ENCODE measurements at regions not wholly inside any gene's neighbourhood (a gene's known extent, or its start where the extent isn't known, plus 50 kb on each side); places are given as distances from the start of the nearest gene placed in this dataset.

DNA sequence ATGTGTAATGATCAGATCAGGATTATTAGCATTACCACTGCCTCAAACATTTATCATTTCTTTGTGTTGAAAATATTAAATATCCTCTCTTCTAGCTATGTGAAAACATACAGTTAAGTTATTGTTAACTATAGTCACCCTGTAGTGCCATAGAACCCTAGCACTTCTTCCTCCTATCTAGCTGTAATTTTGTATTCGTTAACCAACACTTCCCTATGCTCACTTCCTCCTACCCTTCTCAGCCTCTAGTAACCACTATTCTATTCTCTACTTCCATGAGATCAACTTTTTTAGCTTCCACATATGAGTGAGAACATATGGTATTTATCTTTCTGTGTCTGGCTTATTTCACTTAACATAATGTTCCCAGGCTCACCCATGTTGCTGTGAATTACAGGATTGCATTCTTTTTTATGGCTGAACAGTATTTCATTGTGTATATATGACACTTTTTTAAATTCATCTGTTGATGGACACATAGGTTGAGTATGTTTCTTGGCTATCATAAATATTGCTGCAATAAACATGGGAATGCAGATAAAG is 132.7 kb upstream of the RHOBTB1 start:
- no peak for DNase-seq (ENCODE audit: low read depth in 2 of 2)
- TF ChIP-seq CTCF (IDR thresholded peaks at IDR 0.05; ENCODE audit: low read depth, low read length): no peak
- no peak overlapping the region for H3K4me3 ChIP-seq (replicated peaks in 1 of 2; ENCODE audit: low read depth in 2 of 2, low read length in 2 of 2)

DNA sequence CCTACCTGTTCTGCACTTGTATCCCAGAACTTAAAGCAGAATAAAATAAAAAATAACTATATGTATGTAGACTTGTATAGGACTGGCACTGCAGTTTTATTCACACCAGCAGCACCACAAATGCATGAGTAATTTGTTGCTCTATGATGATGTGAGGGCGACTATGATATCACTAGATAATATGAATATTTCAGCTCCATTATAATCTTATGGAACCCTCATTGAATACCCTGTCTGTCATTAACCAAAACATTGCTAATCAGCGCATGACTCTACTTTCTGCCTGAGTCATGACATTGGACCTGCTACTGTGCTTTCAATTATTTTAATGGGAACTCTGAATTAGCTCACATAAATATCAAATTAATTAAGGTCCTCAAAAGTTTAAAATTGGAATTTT is 129.4 kb upstream of the RHOBTB1 start:
- no peak for DNase-seq (ENCODE audit: low read depth in 2 of 2)
- H3K4me3 ChIP-seq (replicated peaks in 1 of 2; ENCODE audit: low read depth in 2 of 2, low read length in 2 of 2): no peak overlapping the region
- TF ChIP-seq CTCF (IDR thresholded peaks at IDR 0.05; ENCODE audit: low read depth, low read length): no peak

DNA sequence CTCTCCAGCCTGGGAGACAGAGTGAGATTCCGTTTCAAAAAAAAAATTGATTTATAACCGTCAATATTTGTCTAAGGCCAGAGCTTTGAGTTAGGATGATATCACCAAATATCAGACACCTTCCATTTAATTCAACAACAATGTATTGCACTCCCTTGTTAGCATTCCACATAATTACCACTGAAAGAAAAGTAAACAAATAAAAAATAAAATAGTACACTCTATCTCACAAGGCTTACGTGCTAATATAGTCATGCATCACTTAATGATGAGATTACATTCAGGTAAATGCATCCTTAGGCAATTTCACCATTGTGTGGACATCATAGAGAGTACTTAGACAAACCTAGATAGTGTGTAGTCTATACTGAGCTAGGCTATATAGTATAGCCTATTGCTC is 127.6 kb upstream of the RHOBTB1 start:
- no peak for DNase-seq (ENCODE audit: low read depth in 2 of 2)
- no peak overlapping the region for H3K4me3 ChIP-seq (replicated peaks in 1 of 2; ENCODE audit: low read depth in 2 of 2, low read length in 2 of 2)
- TF ChIP-seq CTCF (IDR thresholded peaks at IDR 0.05; ENCODE audit: low read depth, low read length): no peak

DNA sequence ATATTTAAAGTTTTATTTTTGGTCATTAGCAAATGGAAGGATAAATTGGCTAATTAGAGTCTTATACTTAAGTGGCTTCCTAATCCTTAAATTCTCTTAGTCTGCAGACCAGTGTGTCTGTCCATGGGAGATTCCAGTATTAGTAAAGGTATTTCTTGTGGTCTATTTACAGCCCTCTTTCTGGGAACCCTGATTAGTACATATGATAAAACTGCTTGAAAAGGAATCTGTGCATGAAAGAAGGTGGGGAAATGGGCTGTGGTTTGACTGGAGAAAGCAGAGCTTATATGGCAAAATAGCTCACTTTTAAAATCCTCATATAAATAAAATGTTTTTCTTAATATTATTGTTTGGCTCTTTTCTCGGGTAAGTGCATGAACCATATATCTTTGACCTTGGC is 124.5 kb upstream of the RHOBTB1 start:
- peak in 1 of 2 donors; percentile 3 for DNase-seq (ENCODE audit: low read depth in 2 of 2)
- no peak for TF ChIP-seq CTCF (IDR thresholded peaks at IDR 0.05; ENCODE audit: low read depth, low read length)
- H3K4me3 ChIP-seq (replicated peaks in 1 of 2; ENCODE audit: low read depth in 2 of 2, low read length in 2 of 2): no peak overlapping the region

DNA sequence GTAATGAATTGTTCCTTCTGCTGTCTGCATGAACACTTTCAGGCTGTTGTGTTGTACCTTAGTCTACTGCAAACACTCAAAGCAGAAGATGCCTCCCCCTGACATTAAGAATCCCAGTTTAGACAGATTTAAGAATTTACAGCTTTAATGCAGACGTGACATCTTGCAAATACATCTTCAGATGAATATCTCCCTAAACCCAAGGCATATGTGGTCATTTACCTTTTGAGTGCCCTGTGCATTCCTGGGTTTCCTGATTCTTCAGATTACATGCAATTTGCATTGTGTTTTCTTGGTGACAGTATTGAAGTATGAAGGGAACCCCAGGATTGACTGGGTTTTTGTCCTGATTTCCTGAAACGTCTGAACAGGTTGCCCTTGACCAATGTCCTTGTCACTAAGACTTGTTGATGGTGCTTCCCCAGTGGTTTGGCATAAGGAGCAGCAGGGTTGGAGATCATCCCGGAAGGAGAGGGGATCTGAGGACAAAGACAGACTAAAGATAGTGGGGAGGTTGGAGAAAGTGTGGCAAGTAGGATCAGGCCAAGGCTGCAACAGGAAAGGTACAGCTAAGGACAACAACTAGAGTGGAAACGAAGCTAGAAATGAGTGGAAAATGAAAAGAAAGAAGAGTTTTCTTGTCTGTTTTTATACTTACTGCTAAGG is 123.8 kb upstream of the RHOBTB1 start:
- TF ChIP-seq CTCF (IDR thresholded peaks at IDR 0.05; ENCODE audit: low read depth, low read length): no peak
- no peak overlapping the region for H3K4me3 ChIP-seq (replicated peaks in 1 of 2; ENCODE audit: low read depth in 2 of 2, low read length in 2 of 2)
- no peak for DNase-seq (ENCODE audit: low read depth in 2 of 2)

DNA sequence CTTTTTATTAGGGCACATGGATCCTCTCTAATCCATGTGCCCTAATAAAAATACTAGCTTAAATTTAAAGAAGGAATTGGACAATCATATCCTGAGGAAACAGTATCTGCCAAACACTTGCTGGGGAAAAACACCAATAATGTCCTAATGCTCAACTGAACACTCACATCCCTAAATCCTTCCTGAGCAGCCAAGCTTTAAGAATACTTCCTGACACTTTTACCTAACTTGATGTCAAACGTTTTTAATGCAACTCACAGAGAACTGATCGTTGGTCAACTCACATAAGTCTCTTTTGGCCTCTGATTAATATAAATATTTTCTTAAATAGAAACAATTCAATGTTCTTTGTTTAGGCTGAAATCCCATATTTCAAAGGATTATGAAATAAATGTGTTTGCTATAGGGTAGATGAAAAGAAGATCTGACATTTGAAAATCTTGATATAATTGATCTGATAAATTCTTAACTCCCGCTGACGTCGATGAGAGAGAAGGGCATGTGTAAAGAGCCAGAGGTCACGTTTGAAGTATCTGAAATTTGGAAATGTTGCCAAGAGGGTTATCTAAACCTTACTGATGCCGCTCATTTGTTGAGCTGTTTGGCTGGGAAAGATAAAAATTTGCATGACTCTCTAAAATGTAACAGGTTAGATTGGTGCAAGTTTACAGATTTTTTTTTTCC is 122.8 kb upstream of the RHOBTB1 start:
- no peak for TF ChIP-seq CTCF (IDR thresholded peaks at IDR 0.05; ENCODE audit: low read depth, low read length)
- H3K4me3 ChIP-seq (replicated peaks in 1 of 2; ENCODE audit: low read depth in 2 of 2, low read length in 2 of 2): no peak overlapping the region
- DNase-seq (ENCODE audit: low read depth in 2 of 2): no peak

Data from cardiac fibroblast (primary cell).